ENCODE measurements at regions not wholly inside any gene's neighbourhood (a gene's known extent, or its start where the extent isn't known, plus 50 kb on each side); places are given as distances from the start of the nearest gene placed in this dataset. TPM values are rescaled to one million over a fixed set of nuclear protein-coding genes. Genes with fewer than 3 reads are reported as not detected.
"Not testable (repeated sequence)": the region's sequence is repeated elsewhere in the genome, so short reads cannot be mapped to it uniquely, and the experiment has no call there.

DNA sequence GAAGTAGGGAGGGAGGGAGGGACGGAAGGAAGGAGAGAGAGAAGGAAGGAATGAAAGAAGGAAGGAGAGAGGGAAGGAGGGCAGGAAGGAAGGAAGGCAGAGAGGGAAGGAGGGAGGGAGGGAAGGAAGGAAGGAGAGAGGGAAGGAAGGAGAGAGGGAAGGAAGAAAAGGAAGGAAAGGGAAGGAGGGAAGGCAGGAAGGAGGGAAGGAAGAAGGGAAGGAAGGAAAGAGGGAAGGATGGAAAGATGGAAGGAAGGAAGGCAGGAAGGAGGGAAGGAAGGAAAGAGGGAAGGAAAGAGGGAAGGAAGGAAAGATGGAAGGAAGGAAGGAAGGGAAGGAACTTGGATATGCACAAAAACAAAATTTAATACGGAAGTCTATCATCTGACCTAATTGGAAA, 844.5 kb upstream of the DEFB115 start:
- TF ChIP-seq, protein P1, sequence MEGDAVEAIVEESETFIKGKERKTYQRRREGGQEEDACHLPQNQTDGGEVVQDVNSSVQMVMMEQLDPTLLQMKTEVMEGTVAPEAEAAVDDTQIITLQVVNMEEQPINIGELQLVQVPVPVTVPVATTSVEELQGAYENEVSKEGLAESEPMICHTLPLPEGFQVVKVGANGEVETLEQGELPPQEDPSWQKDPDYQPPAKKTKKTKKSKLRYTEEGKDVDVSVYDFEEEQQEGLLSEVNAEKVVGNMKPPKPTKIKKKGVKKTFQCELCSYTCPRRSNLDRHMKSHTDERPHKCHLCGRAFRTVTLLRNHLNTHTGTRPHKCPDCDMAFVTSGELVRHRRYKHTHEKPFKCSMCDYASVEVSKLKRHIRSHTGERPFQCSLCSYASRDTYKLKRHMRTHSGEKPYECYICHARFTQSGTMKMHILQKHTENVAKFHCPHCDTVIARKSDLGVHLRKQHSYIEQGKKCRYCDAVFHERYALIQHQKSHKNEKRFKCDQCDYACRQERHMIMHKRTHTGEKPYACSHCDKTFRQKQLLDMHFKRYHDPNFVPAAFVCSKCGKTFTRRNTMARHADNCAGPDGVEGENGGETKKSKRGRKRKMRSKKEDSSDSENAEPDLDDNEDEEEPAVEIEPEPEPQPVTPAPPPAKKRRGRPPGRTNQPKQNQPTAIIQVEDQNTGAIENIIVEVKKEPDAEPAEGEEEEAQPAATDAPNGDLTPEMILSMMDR (IDR thresholded peaks at IDR 0.05) = no peak
- TF ChIP-seq POLR2A (IDR thresholded peaks at IDR 0.05) (no peak), EP300 (IDR thresholded peaks at IDR 0.05) (no peak)

DNA sequence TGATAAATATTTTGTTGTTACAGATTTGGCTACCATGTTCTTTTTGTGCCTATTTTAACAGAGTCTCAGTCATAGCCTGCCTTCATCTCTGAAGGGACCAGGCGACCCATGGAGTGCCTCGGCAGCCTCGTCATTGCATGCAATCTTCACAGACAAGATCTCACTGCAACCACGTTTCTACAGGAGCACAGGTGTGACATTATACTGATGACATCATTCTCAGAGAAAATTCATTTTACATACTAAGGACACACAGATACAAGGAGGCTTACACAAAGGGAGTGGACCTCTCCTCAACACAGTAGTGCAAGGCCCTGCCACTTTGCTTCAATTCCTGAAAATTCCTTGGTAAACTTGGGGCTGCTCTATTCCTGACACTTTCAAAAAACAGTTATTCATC, 840.1 kb upstream of the DEFB115 start:
- H3K27me3 ChIP-seq; DNase-seq (ENCODE audit: low spot score in 2 of 2); H3K4me3 ChIP-seq; H3K4me1 ChIP-seq; H3K27ac ChIP-seq: not testable (repeated sequence)
- peaks cover 0 to 29% (median 0%) of the 10 kb centered on the region in 3 donors for H3K36me3 ChIP-seq
- 54 to 68% methylated on average over 4 of the region's 4 CpGs for WGBS, 2 donors
- peaks cover 0 to 23% (median 0%) of the 10 kb centered on the region in 4 donors for H3K9me3 ChIP-seq

More for the DNA sequence above, 844.5 kb upstream of the DEFB115 start:
- peaks cover 0 to 65% (median 3%) of the 10 kb centered on the region in 4 donors for H3K9me3 ChIP-seq
- H3K36me3 ChIP-seq = peaks cover 0 to 13% (median 0%) of the 10 kb centered on the region in 3 donors
- no peaks in the 10 kb centered on the region for H3K27me3 ChIP-seq
- no peak for DNase-seq (ENCODE audit: low spot score in 2 of 2)
- no peak overlapping the region for H3K4me3 ChIP-seq
- 43 to 45% methylated on average over 2 of the region's 2 CpGs for WGBS, 2 donors
- no peak overlapping the region for H3K27ac ChIP-seq
- H3K4me1 ChIP-seq = no peaks in the 10 kb centered on the region

DNA sequence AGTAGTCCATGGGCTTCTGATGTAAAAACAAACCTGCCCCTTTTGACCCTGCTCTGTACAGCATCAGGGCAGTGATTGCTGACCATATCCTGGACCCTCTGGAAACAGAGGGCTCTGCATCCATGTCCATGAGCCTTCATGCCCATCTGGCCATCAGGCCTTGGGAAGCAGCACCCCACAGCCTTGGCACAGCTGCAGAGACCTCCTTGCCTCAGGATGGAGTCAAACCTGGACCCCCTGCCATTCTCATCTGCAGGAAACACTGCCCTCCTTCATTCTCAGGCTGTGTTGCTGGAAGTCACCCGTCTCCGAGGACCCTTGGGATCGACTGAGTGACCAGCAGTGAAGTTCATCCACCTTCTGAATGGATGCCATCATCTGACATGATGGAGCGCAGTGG, 839.1 kb upstream of the DEFB115 start:
- peaks cover 0 to 15% (median 0%) of the 10 kb centered on the region in 4 donors for H3K9me3 ChIP-seq
- not testable (repeated sequence) for H3K4me3 ChIP-seq; H3K27ac ChIP-seq; DNase-seq (ENCODE audit: low spot score in 2 of 2); H3K27me3 ChIP-seq; H3K4me1 ChIP-seq
- 67 to 79% methylated on average over 4 of the region's 4 CpGs for WGBS, 2 donors
- peaks cover 0 to 29% (median 0%) of the 10 kb centered on the region in 3 donors for H3K36me3 ChIP-seq

DNA sequence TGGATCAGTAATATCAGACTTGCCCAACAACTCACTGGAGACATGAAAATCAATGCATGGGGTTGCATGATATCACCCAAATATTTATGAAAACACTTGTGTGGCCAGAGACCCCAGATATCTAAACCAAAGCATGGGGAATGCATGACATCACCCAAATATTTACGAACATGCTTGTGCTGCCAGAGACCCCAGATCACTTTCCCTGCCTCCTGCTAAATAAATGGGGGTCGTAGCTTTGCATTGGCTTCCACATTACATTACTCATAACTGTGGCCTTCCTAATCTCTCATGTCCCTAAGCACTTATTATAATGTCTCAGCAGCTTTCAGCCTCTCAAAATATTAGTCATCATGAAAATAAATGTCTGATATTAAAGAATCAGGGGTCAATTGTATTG, 838.0 kb upstream of the DEFB115 start:
- H3K27ac ChIP-seq = no peak overlapping the region
- 55 to 58% methylated on average over 2 of the region's 2 CpGs for WGBS, 2 donors

DNA sequence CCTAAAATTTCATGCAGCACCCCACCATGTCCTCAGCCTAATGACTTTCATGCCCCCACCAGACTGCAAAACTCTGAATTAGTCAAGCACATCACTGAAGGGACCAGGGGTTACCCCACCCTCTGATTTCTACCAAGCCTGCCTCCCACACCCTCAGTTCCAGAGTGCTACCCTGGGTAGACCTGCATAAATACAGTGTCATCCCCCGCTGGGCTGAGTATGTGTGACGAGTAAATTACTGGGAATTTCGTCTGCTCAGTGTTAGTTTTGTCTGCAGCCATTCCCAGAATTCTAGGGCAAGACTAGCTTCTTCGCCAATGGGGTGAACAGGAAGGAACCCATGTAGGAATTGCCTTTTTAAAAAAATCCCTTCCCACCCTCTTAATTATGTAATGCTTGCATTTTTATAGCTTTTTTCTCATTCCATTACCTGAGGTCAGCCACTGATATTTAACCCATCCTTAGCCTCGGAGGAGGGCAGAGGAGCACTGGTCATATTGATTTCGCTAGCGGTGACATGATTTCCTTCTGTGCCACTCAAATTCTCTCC, 837.5 kb upstream of the DEFB115 start:
- not testable (repeated sequence) for H3K4me3 ChIP-seq; H3K27me3 ChIP-seq; DNase-seq (ENCODE audit: low spot score in 2 of 2); H3K27ac ChIP-seq; H3K9me3 ChIP-seq; H3K4me1 ChIP-seq
- H3K36me3 ChIP-seq = peaks cover 0 to 29% (median 0%) of the 10 kb centered on the region in 3 donors
- 71 to 73% methylated on average over 7 of the region's 7 CpGs for WGBS, 2 donors

More for the DNA sequence above, 838.0 kb upstream of the DEFB115 start:
- TF ChIP-seq POLR2A (IDR thresholded peaks at IDR 0.05) (no peak), EP300 (IDR thresholded peaks at IDR 0.05) (no peak)
- TF ChIP-seq, protein P1 (IDR thresholded peaks at IDR 0.05) = no peak
- H3K4me1 ChIP-seq = no peaks in the 10 kb centered on the region
- no peak for DNase-seq (ENCODE audit: low spot score in 2 of 2)
- H3K9me3 ChIP-seq = peaks cover 0 to 8% (median 0%) of the 10 kb centered on the region in 4 donors
- H3K27me3 ChIP-seq = no peaks in the 10 kb centered on the region
- peaks cover 0 to 29% (median 0%) of the 10 kb centered on the region in 3 donors for H3K36me3 ChIP-seq
- H3K4me3 ChIP-seq = no peak overlapping the region

Small RNA genes lying in the stretch of these regions (small RNA-seq; reads per million reads assigned to genes)
- not detected for gene CFTRP3
- gene MLLT10P1 = not detected
- gene RF00019 = not detected

All from tibial nerve (tissue), 4 donors.